Kidney tubule cell (primary cell): ENCODE measurements at regions not wholly inside any gene's neighbourhood (a gene's known extent, or its start where the extent isn't known, plus 50 kb on each side); places are given as distances from the start of the nearest gene placed in this dataset.
A peak's percentile ranks its signal among the peaks of the same experiment; 100 is the strongest.
"Not testable (repeated sequence)": the region's sequence is repeated elsewhere in the genome, so short reads cannot be mapped to it uniquely, and the experiment has no call there.

Experiments used
- DNase-seq: peaks from one replicate; pipeline ENCODE4 v3.0.0-alpha.2; 2018; ENCODE audit warnings: low spot score

DNA sequence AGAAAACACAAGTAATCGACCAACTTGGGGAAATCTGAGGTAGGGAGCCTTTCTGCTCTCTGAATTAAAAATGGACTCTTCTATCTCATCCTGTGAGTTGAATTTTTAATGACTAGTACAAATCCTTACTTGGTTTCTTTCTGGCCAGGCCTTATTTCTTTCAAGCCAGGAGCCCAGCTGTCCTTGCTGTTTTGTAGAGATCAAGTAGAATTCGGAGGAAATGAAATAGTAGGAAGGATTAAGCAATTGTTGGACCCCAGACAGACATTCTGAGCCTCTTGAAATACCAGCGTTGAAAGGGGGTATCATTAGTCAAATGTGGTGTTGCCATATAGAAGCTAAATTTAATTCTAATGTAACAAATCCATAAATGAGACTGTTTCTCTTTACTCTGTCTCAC is 53.7 kb upstream of the SMIM15 start:
- DNase-seq: no peak

DNA sequence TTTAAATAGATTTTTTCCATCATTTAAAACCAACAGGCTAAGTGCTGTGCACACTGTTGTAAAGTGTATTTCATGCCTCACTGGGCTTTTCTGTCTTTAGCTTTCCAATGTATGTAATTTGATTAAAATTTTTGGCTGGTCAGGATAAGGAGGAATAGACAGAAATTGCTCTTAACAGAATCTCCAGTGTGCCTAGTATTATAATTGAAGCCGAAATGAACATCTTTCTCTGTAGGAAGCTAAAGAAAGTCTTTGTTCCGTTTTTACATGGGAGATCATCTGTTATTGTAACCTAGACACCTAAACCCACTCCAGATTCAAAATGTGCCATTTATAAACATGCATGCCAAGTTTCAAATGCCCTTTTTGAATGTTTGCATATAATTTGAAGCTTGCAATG is 54.5 kb upstream of the SMIM15 start:
- DNase-seq: no peak

DNA sequence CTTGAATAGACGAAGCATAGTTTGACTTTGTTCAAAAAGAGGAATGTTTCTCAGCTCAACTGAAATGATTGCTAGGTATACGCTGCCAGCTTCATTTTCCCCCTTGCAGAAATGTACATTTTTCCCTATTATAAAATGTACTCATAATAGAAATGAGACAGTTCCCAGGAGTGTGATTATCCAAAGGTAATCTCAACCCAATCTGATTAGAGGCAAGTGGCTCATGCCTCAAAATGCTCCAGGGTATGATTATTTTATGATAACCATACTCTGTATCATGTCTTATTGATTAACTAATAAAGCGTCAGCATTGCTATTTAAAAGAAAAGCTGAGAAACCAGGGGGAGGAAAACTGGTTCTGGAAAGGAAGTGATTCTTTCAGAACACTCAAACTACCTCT is 54.9 kb upstream of the SMIM15 start:
- no peak for DNase-seq

DNA sequence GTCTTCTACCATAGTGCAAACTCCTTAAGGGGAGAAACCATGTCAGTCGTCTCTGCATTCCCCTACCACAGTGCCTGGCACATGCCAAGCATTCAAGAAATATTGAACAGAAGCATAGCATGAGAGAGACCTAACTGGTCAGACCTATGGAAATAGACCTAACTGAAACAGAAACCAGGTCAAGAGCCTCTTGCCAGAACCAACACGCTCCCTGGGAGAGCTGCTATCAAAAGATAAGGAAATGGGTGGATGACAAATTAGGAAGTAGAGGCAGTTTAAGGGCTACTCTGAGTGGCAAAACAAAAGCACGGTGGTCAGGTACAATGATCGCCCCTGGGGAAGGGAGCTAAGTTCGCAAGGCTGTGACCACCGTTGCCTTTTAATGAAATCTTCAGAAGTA is 66.0 kb upstream of the SMIM15 start:
- DNase-seq: peak; percentile 26

DNA sequence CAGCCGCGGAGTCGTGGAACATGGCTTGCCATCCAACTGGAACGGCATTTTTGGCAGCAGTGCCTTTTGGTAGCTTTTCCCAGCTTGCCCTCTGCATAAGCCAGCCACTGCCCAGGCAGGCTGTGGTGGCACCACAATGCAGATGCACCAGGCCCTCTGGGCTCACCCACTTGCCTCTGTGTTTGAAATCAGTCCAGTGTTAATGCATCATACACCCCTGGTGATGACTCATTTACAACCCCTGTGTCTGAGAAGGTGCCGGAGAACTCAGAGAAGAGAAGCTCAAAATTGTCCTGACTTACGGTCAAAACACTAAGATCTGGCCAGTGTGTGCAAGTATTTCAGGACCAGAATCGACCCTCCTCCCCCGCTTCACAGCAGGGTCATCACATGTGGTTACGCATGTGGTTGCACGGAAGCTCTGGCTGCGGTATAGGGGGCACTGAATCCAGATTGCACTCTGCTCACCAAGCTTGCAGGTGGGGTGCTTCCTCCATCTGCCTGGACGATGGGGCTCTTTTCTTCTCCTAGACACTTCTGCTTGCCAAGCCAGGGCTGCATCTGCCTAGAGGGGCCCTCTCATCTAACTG is 66.5 kb upstream of the SMIM15 start:
- peak; percentile 81 for DNase-seq

DNA sequence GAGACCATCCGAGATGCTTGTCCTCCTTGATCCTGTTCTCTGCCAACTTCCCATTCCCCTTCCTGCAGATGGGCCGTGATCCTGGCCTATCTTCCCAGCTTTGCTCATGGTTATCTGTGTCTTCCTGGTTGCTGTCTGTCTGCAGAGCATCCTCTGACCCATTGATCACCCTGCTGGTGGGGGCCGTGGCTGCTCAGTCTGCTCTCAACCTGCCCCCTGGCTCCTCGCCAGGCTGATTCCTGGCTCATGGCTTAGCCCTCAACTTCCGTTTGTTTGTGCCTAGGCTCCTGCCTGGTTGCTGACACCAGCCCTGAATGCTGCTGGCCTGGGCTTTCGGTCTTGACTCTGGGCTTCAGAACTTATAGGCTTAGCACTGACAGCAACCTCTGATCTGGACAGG is 67.1 kb upstream of the SMIM15 start:
- peak; percentile 62 for DNase-seq

DNA sequence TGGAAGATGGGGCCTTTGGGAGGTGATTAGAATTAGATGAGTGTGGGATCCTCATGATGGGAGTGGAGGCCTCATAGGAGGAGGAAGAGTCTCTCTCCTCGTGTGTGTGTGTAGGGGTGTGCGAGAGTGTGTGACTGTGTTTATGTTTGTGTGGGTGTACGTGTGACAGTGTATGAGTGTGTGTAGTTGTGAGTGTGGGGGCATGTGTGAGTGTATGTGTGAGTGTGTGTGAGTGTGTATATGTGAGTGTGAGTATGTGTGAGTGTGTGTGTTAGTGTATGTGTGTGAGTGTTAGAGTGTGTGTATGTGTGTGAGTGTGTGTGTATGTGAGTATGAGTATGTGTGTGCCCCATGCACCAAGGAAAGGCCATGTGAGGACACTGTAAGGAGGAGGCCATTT is 68.2 kb upstream of the SMIM15 start:
- no peak for DNase-seq

DNA sequence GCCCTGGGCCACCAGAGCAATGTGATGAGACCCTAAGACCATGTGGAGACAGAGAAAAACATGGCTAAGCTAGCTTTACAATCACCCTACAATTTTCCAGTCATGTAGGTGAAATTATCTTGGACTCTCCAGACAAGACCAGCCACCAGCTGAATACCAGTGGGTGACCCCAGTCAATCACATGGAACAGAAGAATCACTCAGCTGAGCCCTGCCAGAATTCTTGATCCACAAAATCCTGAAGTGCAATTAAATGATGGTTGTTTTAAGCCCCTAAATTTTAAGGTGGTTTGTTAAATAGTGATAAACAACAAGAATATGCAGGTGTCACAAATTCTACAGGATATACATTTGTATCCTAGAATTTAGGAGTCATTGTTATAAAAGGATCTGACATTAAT is 69.5 kb upstream of the SMIM15 start:
- no peak for DNase-seq

DNA sequence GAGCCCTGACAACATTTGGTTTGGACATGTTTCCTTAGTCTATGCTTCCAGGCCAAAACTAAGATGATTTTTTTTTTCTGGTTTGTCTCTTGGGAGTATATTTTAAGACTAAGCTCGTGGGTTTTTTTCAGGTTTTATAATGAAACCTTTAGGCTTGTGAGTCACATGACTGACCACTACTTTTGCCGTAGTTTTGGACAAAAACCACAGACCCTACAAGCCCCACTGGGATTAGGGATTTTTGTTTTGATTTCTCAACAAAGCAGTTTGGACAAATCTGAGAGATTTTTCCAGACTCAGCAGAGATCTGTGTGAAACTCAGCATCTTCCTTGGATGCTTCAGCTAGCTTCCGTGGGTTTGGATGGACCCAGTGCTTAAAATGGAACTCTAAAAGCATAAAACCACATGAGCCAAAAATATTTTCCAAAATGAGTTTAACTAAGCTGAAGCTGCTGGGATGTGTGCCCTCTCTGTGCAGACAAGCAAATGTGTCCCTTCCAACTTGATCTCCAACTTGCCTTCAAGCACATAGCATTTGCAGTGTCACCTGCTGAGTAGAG is 70.3 kb upstream of the SMIM15 start:
- DNase-seq: no peak

DNA sequence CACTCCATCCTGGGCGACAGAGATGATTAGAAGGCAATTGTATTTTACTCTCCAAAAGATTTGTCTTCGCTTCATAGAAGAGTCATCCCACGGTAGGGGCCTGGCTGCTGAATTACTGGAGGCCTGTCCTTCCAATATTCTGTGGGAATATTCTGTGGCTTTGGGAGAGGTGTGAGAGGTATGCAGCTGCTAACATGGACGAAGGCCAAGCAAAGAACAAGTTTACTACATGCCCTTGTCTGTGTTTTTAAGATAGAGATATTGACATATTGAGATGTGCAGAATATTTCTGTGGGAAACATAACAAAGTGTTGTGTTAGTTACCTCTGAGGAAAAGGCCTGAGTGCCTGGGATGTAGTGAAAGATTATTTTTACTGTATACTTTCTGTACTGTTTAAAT is 71.8 kb upstream of the SMIM15 start:
- DNase-seq: no peak

DNA sequence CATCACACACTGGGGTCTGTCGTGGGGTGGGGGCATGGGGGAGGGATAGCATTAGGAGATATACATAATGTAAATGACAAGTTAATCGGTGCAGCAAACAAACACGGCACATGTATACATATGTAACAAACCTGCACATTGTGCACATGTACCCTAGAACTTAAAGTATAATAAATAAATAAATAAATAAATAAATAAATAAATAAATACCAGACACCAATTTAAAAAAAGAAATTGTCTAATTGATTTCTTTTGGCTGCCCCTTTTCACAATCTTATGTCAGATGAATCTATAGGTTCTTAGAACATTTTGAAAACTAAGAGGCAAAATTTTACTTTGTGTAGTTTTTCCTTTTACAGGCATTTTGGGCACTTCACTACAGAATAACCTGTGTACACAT is 74.4 kb upstream of the SMIM15 start:
- DNase-seq: not testable (repeated sequence)

DNA sequence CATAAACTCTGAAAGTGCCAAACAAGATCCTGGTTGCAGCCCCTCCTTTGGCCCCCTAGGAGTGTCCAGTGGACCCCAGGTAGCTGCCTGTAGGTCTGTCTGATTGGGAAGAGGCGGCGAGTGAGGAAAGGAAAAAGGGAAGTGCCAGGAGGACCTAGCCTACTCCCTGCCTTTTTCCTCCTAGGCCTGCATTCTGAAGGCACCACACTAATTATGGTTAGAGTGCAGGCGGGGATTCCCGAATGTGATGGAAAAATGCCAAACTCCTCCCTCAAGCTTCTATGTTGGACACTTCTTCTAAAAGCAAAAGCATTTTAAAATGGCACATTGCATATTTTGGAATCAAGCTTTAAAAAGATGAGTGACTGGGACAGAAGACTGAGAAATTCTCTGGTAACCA is 83.2 kb upstream of the SMIM15 start:
- peak; percentile 47 for DNase-seq

DNA sequence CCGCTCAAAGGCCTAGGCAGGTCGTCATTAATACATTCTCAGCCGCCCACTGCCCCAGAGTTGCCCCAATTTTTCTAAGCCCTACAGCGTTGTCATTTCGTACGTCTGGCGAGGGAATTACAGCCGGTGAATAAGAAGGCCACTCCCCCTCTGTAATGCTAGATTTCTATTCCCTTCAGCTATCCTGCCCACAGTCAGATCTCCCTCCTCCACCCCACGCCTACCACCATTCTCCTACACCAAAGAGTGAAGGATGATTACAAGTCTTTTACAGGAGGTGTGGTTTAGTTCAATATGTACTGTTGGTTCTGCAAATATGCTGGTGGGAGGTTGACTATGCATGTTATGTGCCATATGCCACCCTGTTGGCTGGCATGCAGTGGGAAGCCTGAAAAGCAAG is 83.7 kb upstream of the SMIM15 start:
- DNase-seq: no peak

DNA sequence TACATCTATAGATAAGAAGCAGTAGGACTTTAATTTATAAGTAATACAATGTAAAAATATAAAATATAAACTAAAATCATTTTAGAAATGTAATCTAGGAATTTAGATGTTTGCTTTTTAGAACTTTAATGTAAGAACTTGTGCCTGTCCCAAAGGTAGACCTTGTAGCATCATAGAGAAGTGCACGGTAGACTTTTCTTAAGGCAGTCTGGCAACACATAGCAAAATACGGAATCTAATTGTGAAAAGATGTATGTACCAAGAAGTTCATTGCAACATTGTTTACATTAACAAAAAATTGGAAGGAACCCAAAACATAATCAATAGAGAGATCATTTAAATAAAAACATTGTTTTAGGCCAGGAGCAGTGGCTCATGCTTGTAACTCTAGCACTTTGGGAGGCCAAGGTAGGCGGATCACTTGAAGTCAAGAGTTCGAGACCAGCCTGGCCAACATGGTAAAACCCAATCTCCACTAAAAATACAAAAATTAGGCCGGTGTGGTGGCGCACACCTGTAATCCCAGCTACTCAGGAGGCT is 84.6 kb upstream of the SMIM15 start:
- no peak for DNase-seq

DNA sequence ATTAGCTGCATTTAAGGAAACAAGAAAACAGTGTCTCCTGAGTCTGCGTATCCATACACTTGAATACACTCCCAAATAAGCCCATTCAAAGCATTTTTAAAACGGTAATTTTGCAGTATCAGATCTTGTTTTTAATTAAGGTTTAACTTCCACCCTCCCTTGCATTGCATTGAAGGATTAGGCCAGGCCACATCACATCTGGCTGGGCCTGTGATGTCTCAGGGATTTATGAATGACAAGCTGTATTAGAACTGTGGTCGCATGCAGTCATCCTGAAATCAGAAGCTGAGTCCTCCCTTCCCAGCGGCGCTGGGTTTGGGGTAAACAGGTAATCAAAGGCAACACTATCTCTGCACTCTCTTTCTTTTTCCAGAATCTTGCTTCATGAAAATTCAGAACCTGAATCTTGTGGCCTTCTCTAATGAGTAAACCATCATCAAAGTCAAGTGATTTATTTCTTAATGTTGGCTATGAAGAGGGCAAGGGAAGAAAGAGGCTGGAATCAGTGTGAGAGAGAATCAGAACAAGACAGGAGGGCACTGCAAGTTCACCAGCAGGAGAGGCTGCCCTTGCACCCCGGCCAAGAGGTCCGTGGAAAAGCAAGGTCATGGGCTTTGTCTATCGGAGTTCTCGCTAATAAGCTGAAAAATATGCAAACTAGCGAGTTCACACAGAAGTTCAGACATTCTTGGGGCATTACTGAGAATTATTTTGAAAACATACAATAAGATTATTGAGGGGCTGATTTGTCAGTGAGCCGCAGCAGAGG is 80.0 kb upstream of the ZSWIM6 start:
- no peak for DNase-seq

DNA sequence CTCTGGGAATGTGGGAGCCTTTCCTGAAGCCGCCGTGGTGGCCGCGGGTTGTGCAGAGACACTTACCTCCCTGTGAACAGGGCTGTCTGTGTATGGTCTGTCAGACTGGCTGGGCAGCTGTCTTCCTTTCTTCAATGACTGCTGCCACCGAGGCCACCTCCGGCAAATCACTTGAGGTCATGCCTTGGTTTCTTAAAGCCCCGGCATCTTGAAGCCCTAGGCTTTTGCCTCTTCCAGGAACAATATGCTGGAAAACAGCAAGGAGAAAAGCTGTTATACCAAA is 79.5 kb upstream of the ZSWIM6 start:
- no peak for DNase-seq

DNA sequence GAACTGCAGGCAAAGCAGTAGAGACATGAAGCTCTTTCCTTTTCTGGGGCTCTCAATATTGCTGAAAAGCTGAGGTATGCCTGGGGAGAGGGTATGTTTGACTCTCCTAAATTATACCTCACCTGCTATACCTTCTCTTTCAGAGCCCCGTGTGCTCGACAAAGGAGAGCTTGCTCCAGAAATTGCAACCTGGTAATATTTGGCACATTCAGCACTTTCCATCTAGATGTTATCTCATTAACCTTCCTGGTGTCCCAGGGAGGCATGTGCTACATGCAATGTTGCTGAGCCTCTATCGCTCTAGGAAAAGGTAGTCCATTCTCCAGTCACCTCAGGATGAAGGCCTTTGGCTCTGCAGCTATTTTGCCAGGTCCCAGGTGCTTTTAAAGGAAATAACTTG is 78.5 kb upstream of the ZSWIM6 start:
- DNase-seq: no peak

DNA sequence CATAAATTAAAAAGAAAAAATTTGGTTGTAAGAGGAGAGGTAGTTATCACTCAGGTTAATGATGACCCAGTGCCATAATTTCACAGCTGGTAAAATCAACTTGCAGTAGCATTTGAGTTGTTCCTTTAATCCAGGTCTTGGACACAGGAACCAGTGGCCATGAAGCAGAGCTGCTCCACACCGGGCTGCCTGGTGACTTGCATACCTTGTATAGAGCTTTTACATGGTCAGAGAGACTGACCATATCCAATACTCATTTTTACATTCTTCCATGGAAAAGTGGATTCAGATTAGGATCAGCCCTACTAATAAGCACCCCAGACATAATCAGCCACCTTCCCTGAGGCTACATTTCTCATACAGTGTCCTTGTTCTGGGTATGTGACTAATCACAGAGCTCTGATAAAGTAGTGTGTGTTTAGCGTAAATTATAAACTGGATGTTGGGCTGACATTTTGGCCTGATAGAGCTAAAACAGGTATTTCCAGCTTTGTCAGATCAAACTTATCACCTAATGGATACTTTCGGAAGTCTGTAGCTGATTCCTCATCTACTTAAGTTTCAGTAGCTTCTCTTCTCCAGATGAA is 77.0 kb upstream of the ZSWIM6 start:
- peak; percentile 50 for DNase-seq

DNA sequence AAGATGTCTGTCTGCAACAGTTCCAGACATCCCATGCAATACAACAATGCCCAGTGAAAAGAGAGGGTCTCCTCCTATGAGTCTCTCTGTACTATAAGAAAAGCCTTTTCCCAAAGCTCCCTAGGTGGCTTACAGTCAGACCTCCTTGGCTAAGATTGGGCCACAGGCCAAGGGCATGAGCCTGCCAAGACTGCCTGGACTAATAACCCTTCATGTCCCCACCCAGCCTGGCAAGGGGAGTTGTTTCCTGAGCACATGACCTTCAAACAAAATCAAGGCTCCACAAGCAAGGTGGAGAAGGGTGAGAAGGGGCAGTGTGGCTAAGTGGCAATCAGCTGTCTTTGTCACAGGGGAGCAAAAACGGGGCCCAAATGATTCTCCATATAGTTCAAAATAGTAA is 75.6 kb upstream of the ZSWIM6 start:
- no peak for DNase-seq

DNA sequence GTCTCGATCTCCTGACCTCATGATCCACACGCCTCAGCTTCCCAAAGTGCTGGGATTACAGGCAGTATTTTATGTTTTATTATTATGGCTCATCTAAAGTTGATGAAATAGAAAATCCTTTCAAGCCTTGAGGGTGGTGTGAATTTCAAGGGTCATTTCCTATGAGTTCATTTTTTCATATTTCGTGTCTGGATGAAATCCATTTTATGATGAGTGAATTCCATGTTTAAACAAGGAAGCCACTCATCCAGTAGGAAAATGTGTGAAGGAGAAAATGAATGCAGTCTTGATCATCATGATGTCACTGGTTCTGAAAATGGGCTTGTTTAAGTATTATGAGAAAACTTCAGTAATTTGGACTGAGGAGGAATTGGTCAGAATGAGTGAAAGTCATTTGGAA is 74.6 kb upstream of the ZSWIM6 start:
- DNase-seq: no peak

DNA sequence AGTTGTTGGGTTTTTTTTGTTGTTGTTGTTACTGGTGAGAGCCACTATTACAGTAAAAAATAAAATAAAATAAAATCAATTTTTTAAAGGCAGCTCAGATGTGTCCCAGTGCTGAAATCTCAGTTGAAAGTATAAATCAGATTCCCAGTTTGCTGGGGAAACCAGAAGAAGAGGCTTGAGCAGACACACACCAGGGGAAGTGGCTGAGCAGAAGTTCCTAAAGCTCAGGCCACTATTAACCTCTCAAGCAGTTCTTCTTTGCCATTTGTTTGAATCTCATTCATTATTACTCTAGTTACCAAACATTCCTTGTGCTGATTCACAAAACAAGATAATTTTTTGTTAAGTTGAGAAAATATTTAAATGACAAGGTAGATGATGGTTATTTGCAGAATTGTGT is 70.9 kb upstream of the ZSWIM6 start:
- no peak for DNase-seq

DNA sequence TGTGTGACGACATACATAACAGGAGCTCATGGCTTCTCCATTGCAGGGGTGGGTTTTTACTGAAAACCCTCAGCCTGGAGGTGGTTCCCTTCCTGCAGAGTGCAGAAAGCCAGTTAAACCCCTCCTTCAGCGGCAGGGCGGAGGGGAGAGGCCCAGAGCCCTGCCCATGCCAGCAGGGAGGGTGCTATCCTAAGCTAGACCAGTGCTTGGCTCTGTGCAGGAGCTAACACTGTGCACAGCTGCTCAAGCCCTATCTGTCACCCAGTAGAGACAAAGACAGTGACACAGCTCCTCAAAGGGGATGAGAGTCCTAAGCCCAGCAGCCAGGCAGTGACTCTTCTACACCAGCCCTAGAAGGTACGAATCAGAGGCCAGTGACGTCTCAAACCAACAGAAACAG is 70.0 kb upstream of the ZSWIM6 start:
- DNase-seq: no peak

DNA sequence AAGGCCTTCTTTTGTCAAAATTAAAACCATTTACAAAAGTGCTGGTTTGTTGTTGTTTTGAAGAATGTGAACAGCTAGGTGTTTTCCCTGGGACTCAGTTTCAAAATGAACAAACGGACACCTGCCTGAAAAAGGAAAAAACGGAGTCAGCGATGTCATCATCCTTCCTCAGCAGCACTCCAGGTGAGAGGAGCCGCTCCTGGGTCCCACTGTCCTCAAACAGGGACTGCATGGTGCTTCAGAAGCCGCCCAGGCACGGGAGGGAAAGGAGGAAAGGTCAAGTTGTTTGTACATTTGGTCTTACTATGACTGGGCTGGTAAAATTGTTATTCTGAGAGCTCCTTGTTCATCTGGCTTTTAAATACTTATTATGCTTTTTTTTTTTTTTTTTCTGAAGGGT is 69.0 kb upstream of the ZSWIM6 start:
- DNase-seq: no peak
